HUES64 (cell line): ENCODE measurements at regions not wholly inside any gene's neighbourhood (a gene's known extent, or its start where the extent isn't known, plus 50 kb on each side); places are given as distances from the start of the nearest gene placed in this dataset.

Source experiments
- H3K27ac ChIP-seq: 2 replicates; pipeline ENCODE4 v1.7.0; 2013; ENCODE audit warnings: low read depth, low read length, inconsistent platforms
- H3K27me3 ChIP-seq: 2 replicates; pipeline ENCODE4 v1.6.1; 2013; ENCODE audit warnings: mild to moderate bottlenecking, low read length; ENCODE audit not compliant: insufficient read depth
- H3K36me3 ChIP-seq: 2 replicates; pipeline ENCODE4 v1.6.1; 2013; ENCODE audit warnings: mild to moderate bottlenecking, low read length; ENCODE audit not compliant: insufficient read depth
- H3K4me1 ChIP-seq: 2 replicates; pipeline ENCODE4 v1.6.1; 2013; ENCODE audit warnings: mild to moderate bottlenecking, low read length, moderate library complexity; ENCODE audit not compliant: insufficient read depth
- H3K4me3 ChIP-seq: 2 replicates; pipeline ENCODE4 v1.5.1; 2013; ENCODE audit warnings: mild to moderate bottlenecking, low read length, moderate library complexity
- H3K9ac ChIP-seq: 2 replicates; pipeline ENCODE4 v1.6.1; 2013; ENCODE audit warnings: mild to moderate bottlenecking, low read depth, low read length
- H3K9me3 ChIP-seq: 2 replicates; pipeline ENCODE4 v1.6.1; 2013; ENCODE audit warnings: low read depth, low read length; ENCODE audit not compliant: insufficient read depth
- WGBS: fragments of 150-250, 120-280 bp; methylation state at CpG from one replicate; pipeline ENCODE4 v1.1.7; 2013; ENCODE audit warnings: missing lambda C conversion rate; 5-methylcytosine and 5-hydroxymethylcytosine counted together

DNA sequence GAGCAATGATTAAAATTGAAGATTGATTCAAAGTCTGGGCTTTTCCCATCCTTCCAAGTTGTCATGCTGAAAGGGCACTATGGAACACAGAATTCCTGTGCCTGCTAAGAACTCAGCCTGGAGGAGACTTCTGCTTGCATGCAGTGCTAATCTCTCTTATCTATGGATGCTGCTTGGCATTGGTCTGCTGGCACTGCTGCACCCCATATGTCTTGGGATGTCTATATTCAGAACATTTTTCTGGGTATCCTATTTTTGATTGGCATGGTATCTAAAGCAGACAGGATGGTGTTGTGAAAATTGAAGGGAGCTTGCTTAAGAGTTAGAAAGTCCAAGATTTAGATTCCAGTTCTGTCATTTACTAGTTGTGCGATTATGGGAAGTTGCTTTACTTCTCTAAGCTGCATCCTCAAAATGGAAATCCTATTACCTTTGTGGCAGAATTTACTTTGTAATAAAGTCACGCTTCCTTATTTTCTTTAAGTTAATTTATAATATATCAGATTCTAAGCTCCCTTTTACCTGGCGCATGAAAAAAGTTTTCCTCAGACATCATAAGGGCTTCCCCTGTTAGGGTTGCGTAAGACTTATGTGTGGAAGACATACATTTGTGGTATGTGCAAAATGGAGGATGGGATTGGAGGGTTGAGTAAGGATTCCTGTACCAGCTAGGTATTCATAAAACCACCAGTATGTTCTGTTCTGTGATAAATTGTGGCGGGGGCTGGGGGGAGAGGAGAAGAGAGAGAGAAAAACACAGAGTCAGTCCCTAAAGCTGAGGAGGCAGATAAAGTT, 254.0 kb downstream of the DMAC1 start:
- Histone ChIP-seq H3K4me1 (peaks cover 30% of the 10 kb centered on the region), H3K27me3 (no peaks in the 10 kb centered on the region), H3K4me3 (no peak overlapping the region), H3K36me3 (no peaks in the 10 kb centered on the region), H3K27ac (no peak overlapping the region), H3K9me3 (no peaks in the 10 kb centered on the region), H3K9ac (no peak overlapping the region)
- 94% methylated on average over 4 of the region's 5 CpGs for whole genome bisulfite sequencing

DNA sequence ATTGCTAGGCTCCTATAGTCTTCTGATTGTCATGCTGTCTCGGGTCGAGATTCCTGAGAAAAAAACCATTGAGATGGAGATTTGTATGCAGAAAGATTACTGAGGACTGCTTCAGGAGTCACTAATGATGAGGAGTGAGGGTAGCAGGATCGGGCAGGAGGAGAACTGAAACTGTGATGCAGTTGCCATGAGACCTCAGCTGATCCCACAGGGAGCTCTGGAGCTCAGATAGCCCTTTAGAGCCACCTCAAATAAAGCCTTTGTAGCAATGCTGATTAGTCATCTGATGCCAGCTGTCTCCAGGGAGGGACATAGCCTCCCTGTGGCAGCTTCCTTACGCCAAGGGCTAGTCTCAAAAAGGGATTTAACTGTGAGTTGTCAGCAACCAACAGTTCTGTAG, 256.9 kb downstream of the DMAC1 start:
- no peak overlapping the region; the same call in 1 of the 2 replicates for H3K27ac ChIP-seq
- H3K36me3 ChIP-seq, result no peaks in the 10 kb centered on the region
- H3K27me3 ChIP-seq, result no peaks in the 10 kb centered on the region
- no peak overlapping the region for H3K9ac ChIP-seq
- no peaks in the 10 kb centered on the region for H3K9me3 ChIP-seq
- 51% methylated on average over 4 of the region's 4 CpGs for WGBS
- no peak overlapping the region for H3K4me3 ChIP-seq
- H3K4me1 ChIP-seq, result peaks cover 15% of the 10 kb centered on the region; the same call in 1 of the 2 replicates

DNA sequence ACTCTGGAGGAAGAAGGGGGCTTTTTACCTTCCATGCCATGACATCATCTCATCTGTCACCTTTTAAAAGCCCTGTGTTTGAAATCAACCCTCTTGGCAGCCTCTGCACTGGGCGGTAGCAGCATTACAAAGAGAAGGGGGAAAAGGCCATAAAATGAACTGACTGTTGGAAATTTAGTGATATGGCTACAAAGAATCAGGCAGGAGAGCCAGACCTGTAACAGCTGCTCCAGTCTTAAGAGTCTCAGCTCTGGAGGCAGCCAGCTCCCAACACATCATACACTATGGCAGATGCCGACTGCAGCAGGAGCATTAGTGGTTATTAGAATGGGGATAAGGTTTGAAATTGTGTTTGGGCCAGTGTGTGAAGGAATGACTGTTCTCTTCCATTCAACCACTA, 257.5 kb downstream of the DMAC1 start:
- Histone ChIP-seq H3K27ac (no peak overlapping the region), H3K27me3 (no peaks in the 10 kb centered on the region), H3K9ac (no peak overlapping the region), H3K4me3 (no peak overlapping the region), H3K9me3 (no peaks in the 10 kb centered on the region), H3K4me1 (peaks cover 15% of the 10 kb centered on the region; the same call in 1 of the 2 replicates), H3K36me3 (no peaks in the 10 kb centered on the region)
- 80% methylated on average over 1 of the region's 2 CpGs for WGBS

DNA sequence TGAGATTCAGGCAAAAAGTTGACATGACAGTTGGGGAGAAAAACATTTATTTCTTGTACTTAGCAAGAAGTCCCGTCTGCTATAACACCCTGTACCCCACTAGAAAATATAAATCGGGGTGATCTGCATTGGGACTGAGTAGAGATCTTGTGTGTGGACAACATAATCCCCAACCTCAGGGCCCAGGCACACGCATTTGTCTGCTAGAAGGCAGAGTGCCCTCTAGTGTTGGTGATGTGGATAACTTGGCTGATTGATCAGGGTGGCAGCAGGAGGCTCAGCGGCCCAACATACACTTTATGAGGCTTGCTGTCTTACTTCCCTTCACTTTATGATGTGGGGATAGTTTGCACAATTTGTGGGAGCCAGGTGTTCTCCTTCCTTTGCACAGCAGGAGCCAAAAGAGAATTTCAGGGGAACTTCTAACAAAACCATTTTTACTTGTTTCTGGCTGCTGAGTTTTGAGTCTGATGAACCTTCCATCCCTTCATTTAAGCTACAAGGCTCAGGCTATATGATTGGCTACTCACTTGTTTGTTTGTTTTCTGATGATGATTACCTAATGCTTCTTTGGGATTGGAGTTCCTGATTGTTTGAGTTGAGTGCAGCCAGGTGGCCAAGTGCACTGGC, 263.2 kb downstream of the DMAC1 start:
- Histone ChIP-seq H3K4me1 (peaks cover 6% of the 10 kb centered on the region; the same call in 1 of the 2 replicates), H3K27me3 (no peaks in the 10 kb centered on the region), H3K9ac (no peak overlapping the region), H3K4me3 (no peak overlapping the region), H3K27ac (no peak overlapping the region), H3K36me3 (no peaks in the 10 kb centered on the region), H3K9me3 (no peaks in the 10 kb centered on the region)
- 0% methylated on average over 1 of the region's 4 CpGs for whole genome bisulfite sequencing

GRCh38 chr9:7534211-7534935, 265.2 kb downstream of the DMAC1 start:
- no peaks in the 10 kb centered on the region for H3K27me3 ChIP-seq

GRCh38 chr9:7533376-7534090, 266.0 kb downstream of the DMAC1 start:
- H3K27me3 ChIP-seq, result no peaks in the 10 kb centered on the region
- H3K9ac ChIP-seq, result no peak overlapping the region
- WGBS, result 97% methylated on average over 6 of the region's 6 CpGs
- no peaks in the 10 kb centered on the region for H3K36me3 ChIP-seq
- no peaks in the 10 kb centered on the region for H3K9me3 ChIP-seq
- H3K4me1 ChIP-seq, result peaks cover 6% of the 10 kb centered on the region; the same call in 1 of the 2 replicates
- no peak overlapping the region for H3K4me3 ChIP-seq
- no peak overlapping the region for H3K27ac ChIP-seq

More at GRCh38 chr9:7534211-7534935, 265.2 kb downstream of the DMAC1 start:
- no peak overlapping the region for H3K9ac ChIP-seq
- peaks cover 6% of the 10 kb centered on the region; the same call in 1 of the 2 replicates for H3K4me1 ChIP-seq
- H3K4me3 ChIP-seq, result no peak overlapping the region
- H3K36me3 ChIP-seq, result no peaks in the 10 kb centered on the region
- WGBS, result 92% methylated on average over 5 of the region's 5 CpGs
- H3K27ac ChIP-seq, result no peak overlapping the region
- no peaks in the 10 kb centered on the region for H3K9me3 ChIP-seq

DNA sequence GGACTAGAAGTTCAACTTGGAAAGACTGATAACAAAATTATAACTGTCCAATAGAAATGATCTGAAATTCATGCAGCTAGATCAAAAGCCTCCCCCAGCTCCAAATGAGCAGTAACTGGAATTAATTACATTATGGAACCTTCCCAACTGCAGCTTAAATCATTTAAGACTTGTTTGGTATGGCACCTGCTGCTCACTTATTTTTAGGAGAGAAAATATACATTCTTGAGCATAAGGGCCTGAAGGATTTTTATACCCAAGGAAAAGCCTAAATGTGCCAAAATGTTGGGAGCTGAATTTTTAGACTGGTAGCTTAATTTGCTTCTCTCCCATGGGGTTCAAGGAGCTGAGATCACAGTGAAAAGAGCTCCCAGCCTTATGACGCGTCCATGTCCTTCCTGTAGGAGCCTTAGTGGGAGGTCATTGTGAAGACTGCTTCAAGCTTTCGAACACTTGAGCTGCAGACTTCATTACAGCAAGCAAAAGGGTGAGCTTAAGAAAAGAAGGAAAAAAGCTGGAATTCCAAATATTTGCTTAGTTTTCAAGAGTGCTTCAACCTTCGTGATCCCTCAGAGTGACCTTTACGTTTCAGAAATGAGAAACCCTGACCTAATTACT, 276.0 kb downstream of the DMAC1 start:
- Histone ChIP-seq H3K4me1 (peaks cover 5% of the 10 kb centered on the region), H3K36me3 (no peaks in the 10 kb centered on the region), H3K27ac (no peak overlapping the region), H3K9ac (no peak overlapping the region), H3K27me3 (no peaks in the 10 kb centered on the region), H3K9me3 (no peaks in the 10 kb centered on the region), H3K4me3 (no peak overlapping the region)
- WGBS, result 68% methylated on average over 5 of the region's 5 CpGs

GRCh38 chr9:7520396-7520795, 279.2 kb downstream of the DMAC1 start:
- no peaks in the 10 kb centered on the region for H3K36me3 ChIP-seq
- peaks cover 5% of the 10 kb centered on the region for H3K4me1 ChIP-seq
- H3K27ac ChIP-seq, result no peak overlapping the region
- no peaks in the 10 kb centered on the region for H3K27me3 ChIP-seq
- no peak overlapping the region for H3K9ac ChIP-seq
- no peak overlapping the region for H3K4me3 ChIP-seq
- WGBS, result 77% methylated on average over 5 of the region's 5 CpGs
- no peaks in the 10 kb centered on the region for H3K9me3 ChIP-seq

DNA sequence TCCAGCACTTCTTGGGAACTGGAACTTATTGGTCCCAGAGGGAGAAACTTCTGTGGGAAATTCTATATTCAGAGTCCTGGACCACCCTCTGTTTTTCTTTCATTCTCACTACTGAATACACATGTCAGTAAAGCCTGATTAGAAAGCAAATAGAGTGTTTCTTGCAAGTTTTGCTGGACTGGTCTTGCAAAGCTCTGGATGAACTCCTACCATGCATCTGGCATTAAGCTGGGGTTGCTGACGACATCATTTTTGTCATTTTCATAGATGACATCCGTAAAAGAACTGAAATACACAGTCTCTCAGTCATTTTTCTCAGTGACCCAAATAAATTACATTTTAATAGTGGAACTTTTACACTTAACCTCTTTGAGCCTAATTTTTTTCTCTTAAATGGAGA, 283.2 kb downstream of the DMAC1 start:
- no peaks in the 10 kb centered on the region for H3K36me3 ChIP-seq
- H3K9me3 ChIP-seq, result no peaks in the 10 kb centered on the region
- WGBS, result 90% methylated on average over 2 of the region's 2 CpGs
- H3K27me3 ChIP-seq, result no peaks in the 10 kb centered on the region
- H3K9ac ChIP-seq, result no peak overlapping the region
- H3K4me1 ChIP-seq, result no peaks in the 10 kb centered on the region
- no peak overlapping the region for H3K4me3 ChIP-seq
- no peak overlapping the region for H3K27ac ChIP-seq

DNA sequence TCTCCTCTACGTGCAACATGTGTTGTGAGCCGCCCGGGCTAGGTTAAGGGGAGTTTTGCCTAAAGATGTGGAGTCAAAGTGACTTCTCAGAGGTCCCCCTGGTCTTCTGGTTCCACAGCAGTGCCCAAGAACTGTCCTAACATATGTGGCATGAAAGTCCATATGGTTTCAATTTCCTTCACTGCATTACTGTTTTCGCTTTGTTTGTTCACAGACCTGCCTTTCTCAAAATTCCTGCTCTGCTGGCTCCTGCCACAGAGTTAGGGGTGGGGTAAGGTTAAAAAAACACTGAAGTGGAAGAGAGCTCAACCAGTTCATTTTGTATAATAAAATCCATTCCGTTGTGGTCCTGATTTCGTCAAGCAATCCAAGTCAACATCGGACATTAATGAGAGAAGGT, 289.4 kb downstream of the DMAC1 start:
- H3K9ac ChIP-seq, result no peak overlapping the region
- no peaks in the 10 kb centered on the region for H3K9me3 ChIP-seq
- WGBS, result 81% methylated on average over 7 of the region's 7 CpGs
- no peaks in the 10 kb centered on the region for H3K27me3 ChIP-seq
- H3K4me3 ChIP-seq, result no peak overlapping the region
- H3K36me3 ChIP-seq, result no peaks in the 10 kb centered on the region
- no peak overlapping the region for H3K27ac ChIP-seq
- no peaks in the 10 kb centered on the region for H3K4me1 ChIP-seq
